ENCODE measurements at regions not wholly inside any gene's neighbourhood (a gene's known extent, or its start where the extent isn't known, plus 50 kb on each side); places are given as distances from the start of the nearest gene placed in this dataset.

- no peaks in the 10 kb centered on the region for H3F3A ChIP-seq (ENCODE audit: control insufficient read depth, insufficient read depth)
- TF ChIP-seq CTCF (IDR thresholded peaks at IDR 0.05; ENCODE audit: low read depth, low read length, poor library complexity, severe bottlenecking): no peak
- no peak overlapping the region for H3K4me3 ChIP-seq (ENCODE audit: low read length)
- H3K4me2 ChIP-seq (ENCODE audit: low read length): no peak overlapping the region
- H3K36me3 ChIP-seq (ENCODE audit: control insufficient read depth, low read length): no peaks in the 10 kb centered on the region
- no peaks in the 10 kb centered on the region for H3K9me3 ChIP-seq (ENCODE audit: control insufficient read depth, insufficient read depth, low read length)
- no peak overlapping the region for H3K27ac ChIP-seq (ENCODE audit: low read depth, low read length)
- no peaks in the 10 kb centered on the region for H4K20me1 ChIP-seq (ENCODE audit: control insufficient read depth, insufficient read depth, low read depth, low read length)
- H3K27me3 ChIP-seq (ENCODE audit: control insufficient read depth, low read length): no peaks in the 10 kb centered on the region
- no peaks in the 10 kb centered on the region for H3K4me1 ChIP-seq (ENCODE audit: control insufficient read depth, low read length)
- no peaks in the 10 kb centered on the region for H3K79me2 ChIP-seq (ENCODE audit: control insufficient read depth, low read length)
- H3K9me2 ChIP-seq (replicated peaks; ENCODE audit: control insufficient read depth, low read length): no peaks in the 10 kb centered on the region
These were observed 156.5 kb upstream of the EEA1 start for GRCh38 chr12:93085383-93086287.

- no peaks in the 10 kb centered on the region for H3K27me3 ChIP-seq (ENCODE audit: control insufficient read depth, low read length)
- H3K27ac ChIP-seq (ENCODE audit: low read depth, low read length): no peak overlapping the region
- TF ChIP-seq CTCF (IDR thresholded peaks at IDR 0.05; ENCODE audit: low read depth, low read length, poor library complexity, severe bottlenecking): no peak
- TF ChIP-seq EZH2phosphoT487 (IDR thresholded peaks at IDR 0.05; ENCODE audit: borderline replicate concordance, low read length): no peak
- H3K36me3 ChIP-seq (ENCODE audit: control insufficient read depth, low read length): no peaks in the 10 kb centered on the region
- no peaks in the 10 kb centered on the region for H3K79me2 ChIP-seq (ENCODE audit: control insufficient read depth, low read length)
- no peaks in the 10 kb centered on the region for H3F3A ChIP-seq (ENCODE audit: control insufficient read depth, insufficient read depth)
- no peaks in the 10 kb centered on the region for H4K20me1 ChIP-seq (ENCODE audit: control insufficient read depth, insufficient read depth, low read depth, low read length)
- H3K9me3 ChIP-seq (ENCODE audit: control insufficient read depth, insufficient read depth, low read length): no peaks in the 10 kb centered on the region
- no peak overlapping the region for H3K4me2 ChIP-seq (ENCODE audit: low read length)
- H3K9me2 ChIP-seq (replicated peaks; ENCODE audit: control insufficient read depth, low read length): no peaks in the 10 kb centered on the region
- H3K4me1 ChIP-seq (ENCODE audit: control insufficient read depth, low read length): no peaks in the 10 kb centered on the region
- H3K4me3 ChIP-seq (ENCODE audit: low read length): no peak overlapping the region
These were observed 157.2 kb upstream of the EEA1 start for GRCh38 chr12:93086288-93086727.

GRCh38 chr12:93087840-93088610 lies 158.9 kb upstream of the EEA1 start:
- Histone ChIP-seq H3K4me3 (ENCODE audit: low read length) (no peak overlapping the region), H3K4me2 (ENCODE audit: low read length) (no peak overlapping the region), H3K27me3 (ENCODE audit: control insufficient read depth, low read length) (no peaks in the 10 kb centered on the region), H4K20me1 (ENCODE audit: control insufficient read depth, insufficient read depth, low read depth, low read length) (no peaks in the 10 kb centered on the region), H3K4me1 (ENCODE audit: control insufficient read depth, low read length) (no peaks in the 10 kb centered on the region), H3K36me3 (ENCODE audit: control insufficient read depth, low read length) (no peaks in the 10 kb centered on the region), H3F3A (ENCODE audit: control insufficient read depth, insufficient read depth) (no peaks in the 10 kb centered on the region), H3K9me2 (replicated peaks; ENCODE audit: control insufficient read depth, low read length) (no peaks in the 10 kb centered on the region), H3K79me2 (ENCODE audit: control insufficient read depth, low read length) (no peaks in the 10 kb centered on the region), H3K9me3 (ENCODE audit: control insufficient read depth, insufficient read depth, low read length) (no peaks in the 10 kb centered on the region), H3K27ac (ENCODE audit: low read depth, low read length) (no peak overlapping the region)
- no peak for TF ChIP-seq CTCF (IDR thresholded peaks at IDR 0.05; ENCODE audit: low read depth, low read length, poor library complexity, severe bottlenecking)
- no peak for TF ChIP-seq EZH2phosphoT487 (IDR thresholded peaks at IDR 0.05; ENCODE audit: borderline replicate concordance, low read length)

Measured in DOHH2 (cell line).